B cell (primary cell): ENCODE measurements at regions not wholly inside any gene's neighbourhood (a gene's known extent, or its start where the extent isn't known, plus 50 kb on each side); places are given as distances from the start of the nearest gene placed in this dataset.

Source experiments
- CTCF ChIP-seq: fragments of 200-600 bp; IDR thresholded peaks from one replicate; pipeline ENCODE4 v1.8.0; 2022; ENCODE audit warnings: antibody characterized with exemption, mild to moderate bottlenecking
- EZH2 ChIP-seq: IDR thresholded peaks from 2 replicates; pipeline ENCODE4 v1.6.1; 2012; ENCODE audit warnings: borderline replicate concordance, low read depth, mild to moderate bottlenecking, moderate library complexity, low read length; ENCODE audit not compliant: insufficient read depth, poor library complexity, severe bottlenecking

GRCh38 chr6:134549854-134550253 is 231.9 kb upstream of the SGK1 start:
- TF ChIP-seq CTCF (no peak), EZH2 (no peak)
